ENCODE measurements at regions not wholly inside any gene's neighbourhood (a gene's known extent, or its start where the extent isn't known, plus 50 kb on each side); places are given as distances from the start of the nearest gene placed in this dataset.

DNA sequence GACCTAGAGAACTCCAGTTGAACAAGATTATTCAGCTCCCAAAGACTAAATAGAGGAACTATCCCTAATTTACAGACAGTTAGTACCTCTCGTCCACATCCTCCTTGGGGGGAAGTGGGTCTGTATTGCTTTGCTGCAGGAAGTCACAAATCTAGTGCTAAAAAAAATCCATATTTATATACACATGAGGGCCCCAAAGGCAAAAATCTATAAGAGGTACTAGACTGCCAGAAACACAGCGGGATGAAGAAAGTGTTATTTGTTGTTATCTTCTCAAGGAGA is 190.1 kb downstream of the TTC8 start:
- H3K4me1 ChIP-seq (ENCODE audit: control insufficient read depth, insufficient read depth, low read length): no peaks in the 10 kb centered on the region
- no peaks in the 10 kb centered on the region for H3K36me3 ChIP-seq (ENCODE audit: control insufficient read depth, insufficient read depth, low read length)
- no peak for DNase-seq (ENCODE audit: low read depth, low spot score)
- peaks cover 2% of the 10 kb centered on the region; the same call in 1 of the 2 replicates for H3K27me3 ChIP-seq (ENCODE audit: control insufficient read depth, insufficient read depth, low read length)
- no CpG with 5 or more reads among the region's 2 CpGs for WGBS (ENCODE audit: insufficient coverage, insufficient read length)
- no peaks in the 10 kb centered on the region for H3K9me3 ChIP-seq (ENCODE audit: control insufficient read depth, insufficient read depth, low read length)
- H3K4me3 ChIP-seq (ENCODE audit: low read length): no peak overlapping the region
- no peak overlapping the region for H3K27ac ChIP-seq (ENCODE audit: low read length)

DNA sequence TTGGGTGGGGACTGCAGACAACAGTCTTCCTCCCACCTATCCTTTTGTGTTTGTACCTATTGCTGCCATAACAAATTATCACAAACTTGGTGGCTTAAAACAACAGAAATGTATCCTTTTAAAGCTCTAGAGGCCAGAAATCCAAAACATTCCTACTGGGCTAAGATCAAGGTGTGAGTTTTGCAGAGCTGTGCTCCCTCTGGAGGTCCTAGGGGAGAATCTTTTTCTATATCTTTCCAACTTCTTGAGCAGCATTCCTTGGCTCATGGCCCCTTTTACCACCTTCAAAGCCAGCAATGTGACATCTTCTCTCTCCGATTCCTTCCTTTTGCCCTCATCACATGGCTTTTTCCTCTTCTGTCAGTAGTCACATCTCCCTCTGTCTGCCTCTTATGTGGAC is 190.6 kb downstream of the TTC8 start:
- WGBS (ENCODE audit: insufficient coverage, insufficient read length): no CpG with 5 or more reads among the region's 1 CpG
- H3K27ac ChIP-seq (ENCODE audit: low read length): no peak overlapping the region
- no peaks in the 10 kb centered on the region for H3K9me3 ChIP-seq (ENCODE audit: control insufficient read depth, insufficient read depth, low read length)
- no peaks in the 10 kb centered on the region for H3K4me1 ChIP-seq (ENCODE audit: control insufficient read depth, insufficient read depth, low read length)
- no peak overlapping the region for H3K4me3 ChIP-seq (ENCODE audit: low read length)
- peaks cover 2% of the 10 kb centered on the region; the same call in 1 of the 2 replicates for H3K27me3 ChIP-seq (ENCODE audit: control insufficient read depth, insufficient read depth, low read length)
- DNase-seq (ENCODE audit: low read depth, low spot score): no peak
- no peaks in the 10 kb centered on the region for H3K36me3 ChIP-seq (ENCODE audit: control insufficient read depth, insufficient read depth, low read length)

DNA sequence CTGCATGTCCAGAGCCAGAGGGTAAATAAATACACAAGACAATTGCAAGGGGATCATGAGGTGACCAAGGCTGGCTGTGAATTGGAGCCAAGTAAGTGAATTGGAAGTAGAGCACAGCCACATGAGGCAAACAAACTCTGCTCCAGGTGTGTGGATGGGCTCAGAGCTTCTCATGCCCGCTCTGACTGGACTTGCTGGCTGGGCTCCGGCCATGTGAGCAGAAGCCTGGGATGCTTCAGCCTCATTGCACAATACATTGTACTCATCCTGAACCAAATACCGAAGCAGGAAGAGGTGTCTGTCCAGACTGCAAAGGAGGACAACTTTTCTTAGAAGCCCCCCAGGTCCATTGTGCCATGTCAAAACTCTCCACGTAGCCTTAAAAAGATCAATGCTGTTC is 193.0 kb downstream of the TTC8 start:
- Histone ChIP-seq H3K36me3 (ENCODE audit: control insufficient read depth, insufficient read depth, low read length) (no peaks in the 10 kb centered on the region), H3K9me3 (ENCODE audit: control insufficient read depth, insufficient read depth, low read length) (no peaks in the 10 kb centered on the region), H3K4me3 (ENCODE audit: low read length) (no peak overlapping the region; the same call in 1 of the 2 replicates), H3K27me3 (ENCODE audit: control insufficient read depth, insufficient read depth, low read length) (peaks cover 2% of the 10 kb centered on the region; the same call in 1 of the 2 replicates), H3K4me1 (ENCODE audit: control insufficient read depth, insufficient read depth, low read length) (no peaks in the 10 kb centered on the region), H3K27ac (ENCODE audit: low read length) (no peak overlapping the region)
- WGBS (ENCODE audit: insufficient coverage, insufficient read length): no CpG with 5 or more reads among the region's 4 CpGs
- DNase-seq (ENCODE audit: low read depth, low spot score): no peak

GRCh38 chr14:89022274-89022673 is 197.8 kb downstream of the TTC8 start:
- H3K4me3 ChIP-seq (ENCODE audit: low read length): no peak overlapping the region
- WGBS (ENCODE audit: insufficient coverage, insufficient read length): no CpG with 5 or more reads among the region's 4 CpGs
- H3K4me1 ChIP-seq (ENCODE audit: control insufficient read depth, insufficient read depth, low read length): no peaks in the 10 kb centered on the region
- H3K27me3 ChIP-seq (ENCODE audit: control insufficient read depth, insufficient read depth, low read length): peaks cover 11% of the 10 kb centered on the region; the same call in 1 of the 2 replicates
- H3K36me3 ChIP-seq (ENCODE audit: control insufficient read depth, insufficient read depth, low read length): no peaks in the 10 kb centered on the region
- H3K9me3 ChIP-seq (ENCODE audit: control insufficient read depth, insufficient read depth, low read length): no peaks in the 10 kb centered on the region
- no peak for DNase-seq (ENCODE audit: low read depth, low spot score)
- no peak overlapping the region for H3K27ac ChIP-seq (ENCODE audit: low read length)

- Histone ChIP-seq H3K4me1 (ENCODE audit: control insufficient read depth, insufficient read depth, low read length) (no peaks in the 10 kb centered on the region), H3K27ac (ENCODE audit: low read length) (no peak overlapping the region), H3K27me3 (ENCODE audit: control insufficient read depth, insufficient read depth, low read length) (peaks cover 12% of the 10 kb centered on the region; the same call in 1 of the 2 replicates), H3K9me3 (ENCODE audit: control insufficient read depth, insufficient read depth, low read length) (no peaks in the 10 kb centered on the region), H3K4me3 (ENCODE audit: low read length) (no peak overlapping the region), H3K36me3 (ENCODE audit: control insufficient read depth, insufficient read depth, low read length) (no peaks in the 10 kb centered on the region)
- no peak for DNase-seq (ENCODE audit: low read depth, low spot score)
- WGBS (ENCODE audit: insufficient coverage, insufficient read length): no CpG with 5 or more reads among the region's 4 CpGs
Observed at GRCh38 chr14:89024691-89025090, 200.2 kb downstream of the TTC8 start.

- H3K4me1 ChIP-seq (ENCODE audit: control insufficient read depth, insufficient read depth, low read length): no peaks in the 10 kb centered on the region
- no peak for DNase-seq (ENCODE audit: low read depth, low spot score)
- WGBS (ENCODE audit: insufficient coverage, insufficient read length): no CpG with 5 or more reads among the region's 15 CpGs
- no peaks in the 10 kb centered on the region for H3K9me3 ChIP-seq (ENCODE audit: control insufficient read depth, insufficient read depth, low read length)
- H3K36me3 ChIP-seq (ENCODE audit: control insufficient read depth, insufficient read depth, low read length): no peaks in the 10 kb centered on the region
- H3K4me3 ChIP-seq (ENCODE audit: low read length): no peak overlapping the region
- peaks cover 12% of the 10 kb centered on the region; the same call in 1 of the 2 replicates for H3K27me3 ChIP-seq (ENCODE audit: control insufficient read depth, insufficient read depth, low read length)
- H3K27ac ChIP-seq (ENCODE audit: low read length): no peak overlapping the region
Observed at GRCh38 chr14:89025561-89026236, 201.2 kb downstream of the TTC8 start.

DNA sequence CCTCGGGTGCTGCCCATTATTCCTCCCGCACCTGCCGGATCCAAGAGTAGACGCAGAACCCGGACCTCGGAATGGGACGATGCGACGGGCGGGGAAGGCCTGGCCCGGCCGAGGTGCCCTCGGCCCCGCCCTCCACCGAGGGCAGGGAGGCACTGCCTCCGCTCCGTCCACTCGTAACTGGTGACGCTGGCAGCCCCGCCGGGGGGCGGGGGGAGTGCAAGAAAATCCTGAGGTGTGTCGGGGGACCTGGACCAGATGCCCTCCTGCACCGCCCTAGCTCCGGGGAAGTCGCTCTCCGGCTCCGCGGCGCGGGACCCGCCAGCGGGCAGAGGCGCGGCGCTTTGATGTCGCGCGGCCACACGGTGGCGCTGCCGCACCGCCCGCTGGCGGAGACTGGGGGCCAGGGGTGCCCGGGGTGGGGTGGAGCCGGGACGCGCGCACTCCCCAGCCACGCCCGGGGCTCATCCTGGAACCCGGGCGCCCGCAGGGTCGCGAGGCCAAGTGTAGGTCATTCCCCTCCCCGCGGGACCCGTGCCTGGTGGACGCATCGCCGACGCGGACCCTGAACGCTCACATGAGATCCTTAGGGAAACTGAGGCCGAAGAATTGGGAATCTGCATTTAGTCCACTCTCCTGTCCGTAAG is 202.8 kb downstream of the TTC8 start:
- Histone ChIP-seq H3K9me3 (ENCODE audit: control insufficient read depth, insufficient read depth, low read length) (no peaks in the 10 kb centered on the region), H3K4me3 (ENCODE audit: low read length) (peak overlapping the region; percentile 49), H3K4me1 (ENCODE audit: control insufficient read depth, insufficient read depth, low read length) (no peaks in the 10 kb centered on the region), H3K27me3 (ENCODE audit: control insufficient read depth, insufficient read depth, low read length) (peaks cover 12% of the 10 kb centered on the region; the same call in 1 of the 2 replicates), H3K36me3 (ENCODE audit: control insufficient read depth, insufficient read depth, low read length) (no peaks in the 10 kb centered on the region), H3K27ac (ENCODE audit: low read length) (no peak overlapping the region)
- no CpG with 5 or more reads among the region's 68 CpGs for WGBS (ENCODE audit: insufficient coverage, insufficient read length)
- DNase-seq (ENCODE audit: low read depth, low spot score): no peak

DNA sequence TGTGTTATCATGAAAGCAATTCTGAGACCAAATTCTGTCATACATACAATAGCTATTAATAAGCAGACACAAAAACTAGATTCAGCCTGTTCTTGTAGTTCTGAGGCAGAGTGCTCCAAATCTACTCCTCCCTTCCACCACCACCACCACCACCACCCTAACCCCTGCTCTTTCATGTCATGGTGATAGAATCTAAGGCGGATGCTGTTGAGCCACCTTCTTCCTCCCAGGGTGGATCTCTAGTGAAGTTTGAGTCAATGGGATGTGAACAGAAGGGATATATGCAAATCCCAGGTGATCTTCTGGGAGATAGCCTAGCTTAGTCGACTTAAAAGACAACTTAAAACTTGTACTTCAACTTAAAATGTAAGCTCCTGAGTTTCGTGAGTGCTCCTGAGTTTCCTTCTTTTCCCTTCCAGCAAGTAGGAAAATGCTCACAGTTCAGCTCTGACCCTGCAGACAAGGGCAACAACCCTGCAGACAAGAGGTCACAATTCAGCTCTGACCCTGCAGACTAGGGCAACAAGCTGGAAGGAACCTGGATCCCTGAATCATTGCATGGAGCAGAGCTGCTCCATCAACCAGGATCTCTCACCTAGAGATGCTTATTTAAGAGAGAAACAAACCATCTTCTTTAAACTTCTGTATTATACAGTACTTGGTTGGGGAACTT is 204.1 kb downstream of the TTC8 start:
- no peak overlapping the region for H3K27ac ChIP-seq (ENCODE audit: low read length)
- DNase-seq (ENCODE audit: low read depth, low spot score): no peak
- no peaks in the 10 kb centered on the region for H3K9me3 ChIP-seq (ENCODE audit: control insufficient read depth, insufficient read depth, low read length)
- H3K27me3 ChIP-seq (ENCODE audit: control insufficient read depth, insufficient read depth, low read length): peaks cover 12% of the 10 kb centered on the region; the same call in 1 of the 2 replicates
- no peak overlapping the region for H3K4me3 ChIP-seq (ENCODE audit: low read length)
- no peaks in the 10 kb centered on the region for H3K4me1 ChIP-seq (ENCODE audit: control insufficient read depth, insufficient read depth, low read length)
- WGBS (ENCODE audit: insufficient coverage, insufficient read length): no CpG with 5 or more reads among the region's 3 CpGs
- H3K36me3 ChIP-seq (ENCODE audit: control insufficient read depth, insufficient read depth, low read length): no peaks in the 10 kb centered on the region

DNA sequence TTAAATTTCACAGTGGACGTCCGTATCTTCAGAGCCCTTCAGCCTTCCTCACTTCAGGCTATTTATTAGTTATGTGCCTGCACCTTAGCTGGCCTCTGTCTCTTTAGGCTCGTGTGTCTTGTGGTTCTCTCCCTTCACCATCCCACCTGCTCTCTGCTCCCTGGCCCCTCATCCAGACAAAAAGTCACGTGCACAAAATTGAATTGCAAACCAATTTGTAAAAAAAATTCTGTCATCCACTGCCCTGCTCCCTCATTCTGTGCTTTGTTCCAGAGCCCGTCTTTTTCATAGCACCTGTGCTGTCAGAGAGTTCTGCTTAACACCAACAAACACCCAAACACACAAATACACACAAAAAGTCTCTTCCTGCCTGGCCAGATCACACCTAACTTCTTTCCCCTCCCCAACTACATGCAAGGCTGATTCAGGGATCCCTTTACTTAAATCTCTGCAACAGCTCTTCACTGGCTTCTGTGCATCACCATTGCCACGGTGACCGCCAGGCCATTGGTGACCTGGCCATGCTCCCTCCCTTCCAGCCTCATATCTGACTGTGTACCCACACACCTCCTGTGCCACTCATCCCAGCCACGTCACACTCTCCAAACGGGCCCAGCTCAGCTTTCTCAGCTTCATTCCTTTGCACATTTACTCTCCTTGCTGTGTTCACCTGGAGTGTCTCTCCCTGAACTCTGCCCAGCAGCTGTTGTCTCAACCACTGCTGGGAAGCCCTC is 205.7 kb downstream of the TTC8 start:
- Histone ChIP-seq H3K4me3 (ENCODE audit: low read length) (no peak overlapping the region), H3K4me1 (ENCODE audit: control insufficient read depth, insufficient read depth, low read length) (no peaks in the 10 kb centered on the region), H3K27ac (ENCODE audit: low read length) (no peak overlapping the region), H3K36me3 (ENCODE audit: control insufficient read depth, insufficient read depth, low read length) (no peaks in the 10 kb centered on the region), H3K9me3 (ENCODE audit: control insufficient read depth, insufficient read depth, low read length) (no peaks in the 10 kb centered on the region), H3K27me3 (ENCODE audit: control insufficient read depth, insufficient read depth, low read length) (peaks cover 12% of the 10 kb centered on the region; the same call in 1 of the 2 replicates)
- WGBS (ENCODE audit: insufficient coverage, insufficient read length): no CpG with 5 or more reads among the region's 9 CpGs
- DNase-seq (ENCODE audit: low read depth, low spot score): no peak

GRCh38 chr14:89030921-89031320 is 206.5 kb downstream of the TTC8 start:
- Histone ChIP-seq H3K27ac (ENCODE audit: low read length) (no peak overlapping the region), H3K4me3 (ENCODE audit: low read length) (no peak overlapping the region), H3K27me3 (ENCODE audit: control insufficient read depth, insufficient read depth, low read length) (peaks cover 9% of the 10 kb centered on the region; the same call in 1 of the 2 replicates), H3K4me1 (ENCODE audit: control insufficient read depth, insufficient read depth, low read length) (no peaks in the 10 kb centered on the region), H3K9me3 (ENCODE audit: control insufficient read depth, insufficient read depth, low read length) (no peaks in the 10 kb centered on the region), H3K36me3 (ENCODE audit: control insufficient read depth, insufficient read depth, low read length) (no peaks in the 10 kb centered on the region)
- no peak for DNase-seq (ENCODE audit: low read depth, low spot score)
- no CpG with 5 or more reads among the region's 3 CpGs for WGBS (ENCODE audit: insufficient coverage, insufficient read length)
